Transverse colon (tissue), 4 donors: ENCODE measurements at regions not wholly inside any gene's neighbourhood (a gene's known extent, or its start where the extent isn't known, plus 50 kb on each side); places are given as distances from the start of the nearest gene placed in this dataset.

ENCODE experiments used
- DNase-seq: peaks from one replicate; pipeline ENCODE4 v3.0.0-alpha.2; 2019
- H3K27ac ChIP-seq, 4 donors: fragments of 200-600 bp; sonication (generic); 2 replicates each; pipeline ENCODE4 v1.5.1; 2016 to 2018; ENCODE audit warnings: inconsistent platforms in 4 of 4
- H3K27me3 ChIP-seq: fragments of 200-600 bp; sonication (generic); 2 replicates; pipeline ENCODE4 v1.5.1; 2017; ENCODE audit warnings: inconsistent platforms
- H3K36me3 ChIP-seq, 4 donors: fragments of 200-600 bp; sonication (generic); 2 replicates each; pipeline ENCODE4 v1.5.1; 2017 to 2019; ENCODE audit warnings: inconsistent platforms in 4 of 4
- H3K4me1 ChIP-seq, 4 donors: fragments of 200-600 bp; sonication (generic); 2 replicates each; pipeline ENCODE4 v1.5.1; 2017 to 2020; ENCODE audit warnings: inconsistent platforms in 4 of 4
- H3K4me3 ChIP-seq, 4 donors: fragments of 200-600 bp; sonication (generic); 1 replicate in 1 of 4; 2 replicates in 3 of 4; pipeline versions ENCODE4 v1.5.1 to v1.6.1; 2017 to 2019; ENCODE audit warnings: inconsistent platforms in 4 of 4
- H3K9me3 ChIP-seq, 2 donors: fragments of 200-600 bp; sonication (generic); 2 replicates each; pipeline ENCODE4 v1.5.1; 2017 to 2019; ENCODE audit warnings: inconsistent platforms in 2 of 2
- CTCF ChIP-seq, 5 experiments: fragments of 200-600 bp in 3 of 5; fragments of 450-650 bp in 2 of 5; sonication (generic) in 3 of 5; IDR thresholded peaks; 1 replicate in 2 of 5; 2 replicates in 3 of 5; pipeline ENCODE4 v1.5.1; 2016 to 2017; ENCODE audit warnings: antibody characterized with exemption in 5 of 5, inconsistent platforms in 3 of 5, mild to moderate bottlenecking in 2 of 5, moderate library complexity in 1 of 5
- EP300 ChIP-seq: sonication (generic); formaldehyde crosslinking; IDR thresholded peaks from one replicate; pipeline ENCODE4 v1.6.1; 2017; ENCODE audit warnings: antibody characterized with exemption, low read depth
- POLR2A ChIP-seq: fragments of 450-650 bp; IDR thresholded peaks from one replicate; pipeline ENCODE4 v1.6.1; 2016; ENCODE audit warnings: antibody characterized with exemption, mild to moderate bottlenecking, moderate library complexity
- POLR2AphosphoS5 ChIP-seq, 3 donors: sonication (generic); formaldehyde crosslinking; IDR thresholded peaks; one replicate each; pipeline ENCODE4 v1.6.1; 2016; ENCODE audit warnings: antibody characterized with exemption in 3 of 3
- WGBS, 2 donors: methylation state at CpG; one replicate each; pipeline ENCODE4 v1.1.5; 2018; ENCODE audit warnings: low coverage in 1 of 2; 5-methylcytosine and 5-hydroxymethylcytosine counted together
- in situ Hi-C, 4 donors: fragments of 200-750 bp; cut with MboI; loops; one replicate each; pipeline versions ENCODE4 v1.15.0 to v1.15.1; 2017; ENCODE audit warnings: low sequenced_read_pairs in 3 of 4, low pct_ligation_motif_present in 1 of 4, low pct_unique_long_range_greater_than_20kb in 1 of 4
- intact Hi-C: fragments of 100-400 bp; cut with DNase I; formaldehyde crosslinking; loops from one replicate; pipeline ENCODE4 v1.15.1; 2023; ENCODE audit warnings: low total_unique reads

GRCh38 chr6:1020133-1020532 lies 291.8 kb upstream of the FOXQ1 start:
- Histone ChIP-seq H3K27me3 (no peaks in the 10 kb centered on the region), H3K9me3 (no peaks in the 10 kb centered on the region), H3K36me3 (no peaks in the 10 kb centered on the region), H3K4me1 (peaks cover 0 to 21% (median 3%) of the 10 kb centered on the region in 4 donors), H3K4me3 (no peak overlapping the region), H3K27ac (no peak overlapping the region)
- in situ Hi-C loops, result no loop called here
- DNase-seq, result no peak
- intact Hi-C loops, result no loop called here
- TF ChIP-seq POLR2A (no peak), CTCF (IDR thresholded peaks at IDR 0.05) (no peak), POLR2AphosphoS5 (IDR thresholded peaks at IDR 0.05) (no peak), EP300 (no peak)
- 89% methylated on average over 6 of the region's 6 CpGs; no CpG with 5 or more reads in 1 of the 2 donors for WGBS, 2 donors

- H3K36me3 ChIP-seq, result no peaks in the 10 kb centered on the region
- H3K27me3 ChIP-seq, result no peaks in the 10 kb centered on the region
- TF ChIP-seq EP300 (no peak), POLR2A (no peak), CTCF (IDR thresholded peaks at IDR 0.05) (no peak), POLR2AphosphoS5 (IDR thresholded peaks at IDR 0.05) (no peak)
- H3K9me3 ChIP-seq, result no peaks in the 10 kb centered on the region
- WGBS, 2 donors, result 63 to 72% methylated on average over 2 to 3 of the region's 3 CpGs
- in situ Hi-C loops, result no loop called here
- DNase-seq, result no peak
- no peak overlapping the region for H3K4me3 ChIP-seq
- peaks cover 0 to 12% (median 3%) of the 10 kb centered on the region in 4 donors for H3K4me1 ChIP-seq
- H3K27ac ChIP-seq, result no peak overlapping the region
- intact Hi-C loops, result no loop called here
Measured at GRCh38 chr6:1018041-1018440, 293.9 kb upstream of the FOXQ1 start.

- 53 to 63% methylated on average over 12 to 18 of the region's 18 CpGs for WGBS, 2 donors
- in situ Hi-C loops, result no loop called here
- no peak for DNase-seq
- H3K9me3 ChIP-seq, result no peaks in the 10 kb centered on the region
- H3K36me3 ChIP-seq, result no peaks in the 10 kb centered on the region
- H3K27me3 ChIP-seq, result no peaks in the 10 kb centered on the region
- intact Hi-C loops, result no loop called here
- H3K27ac ChIP-seq, result no peak overlapping the region
- H3K4me1 ChIP-seq, result peaks cover 0 to 12% (median 3%) of the 10 kb centered on the region in 4 donors
- TF ChIP-seq POLR2A (no peak), EP300 (no peak), CTCF (IDR thresholded peaks at IDR 0.05) (no peak), POLR2AphosphoS5 (IDR thresholded peaks at IDR 0.05) (no peak)
- no peak overlapping the region for H3K4me3 ChIP-seq
Measured at GRCh38 chr6:1016329-1017302, 295.3 kb upstream of the FOXQ1 start.

- Histone ChIP-seq H3K36me3 (no peaks in the 10 kb centered on the region), H3K9me3 (no peaks in the 10 kb centered on the region), H3K4me1 (peaks cover 0 to 12% (median 3%) of the 10 kb centered on the region in 4 donors), H3K27me3 (no peaks in the 10 kb centered on the region), H3K27ac (no peak overlapping the region), H3K4me3 (no peak overlapping the region)
- no peak for TF ChIP-seq EP300
- no peak for TF ChIP-seq POLR2AphosphoS5 (IDR thresholded peaks at IDR 0.05)
- no peak for TF ChIP-seq POLR2A
- TF ChIP-seq CTCF (IDR thresholded peaks at IDR 0.05), result no peak
- DNase-seq, result no peak
- intact Hi-C loops (no loop called here), in situ Hi-C loops (no loop called here)
Measured at GRCh38 chr6:1015825-1016224, 296.1 kb upstream of the FOXQ1 start.
